Astrocyte of the spinal cord (primary cell): ENCODE measurements at regions not wholly inside any gene's neighbourhood (a gene's known extent, or its start where the extent isn't known, plus 50 kb on each side); places are given as distances from the start of the nearest gene placed in this dataset.

Experiments
- DNase-seq: peaks from one replicate; pipeline ENCODE4 v3.0.0; 2011; ENCODE audit warnings: low read depth, low spot score
- H3K4me3 ChIP-seq: 2 replicates; pipeline ENCODE4 v1.5.1; 2011; ENCODE audit warnings: low read depth, mild to moderate bottlenecking, low read length, moderate library complexity
- in situ Hi-C: cut with HindIII; loops from 2 replicates; pipeline ENCODE4 v1.10.0; 2017; ENCODE audit warnings: low sequenced_read_pairs
- TF ChIP-seq, protein P1 (sequence below): IDR thresholded peaks from 2 replicates; pipeline ENCODE4 v1.5.1; 2012; ENCODE audit warnings: low read depth, mild to moderate bottlenecking, low read length, inconsistent platforms

- in situ Hi-C loops: no loop called here
- peak; percentile 69 for DNase-seq
- H3K4me3 ChIP-seq: no peak overlapping the region
- TF ChIP-seq, protein P1, sequence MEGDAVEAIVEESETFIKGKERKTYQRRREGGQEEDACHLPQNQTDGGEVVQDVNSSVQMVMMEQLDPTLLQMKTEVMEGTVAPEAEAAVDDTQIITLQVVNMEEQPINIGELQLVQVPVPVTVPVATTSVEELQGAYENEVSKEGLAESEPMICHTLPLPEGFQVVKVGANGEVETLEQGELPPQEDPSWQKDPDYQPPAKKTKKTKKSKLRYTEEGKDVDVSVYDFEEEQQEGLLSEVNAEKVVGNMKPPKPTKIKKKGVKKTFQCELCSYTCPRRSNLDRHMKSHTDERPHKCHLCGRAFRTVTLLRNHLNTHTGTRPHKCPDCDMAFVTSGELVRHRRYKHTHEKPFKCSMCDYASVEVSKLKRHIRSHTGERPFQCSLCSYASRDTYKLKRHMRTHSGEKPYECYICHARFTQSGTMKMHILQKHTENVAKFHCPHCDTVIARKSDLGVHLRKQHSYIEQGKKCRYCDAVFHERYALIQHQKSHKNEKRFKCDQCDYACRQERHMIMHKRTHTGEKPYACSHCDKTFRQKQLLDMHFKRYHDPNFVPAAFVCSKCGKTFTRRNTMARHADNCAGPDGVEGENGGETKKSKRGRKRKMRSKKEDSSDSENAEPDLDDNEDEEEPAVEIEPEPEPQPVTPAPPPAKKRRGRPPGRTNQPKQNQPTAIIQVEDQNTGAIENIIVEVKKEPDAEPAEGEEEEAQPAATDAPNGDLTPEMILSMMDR: no peak
Measured at GRCh38 chr10:36023939-36024338, 381.8 kb upstream of the FZD8 start.

GRCh38 chr10:36021096-36021495 is 379.0 kb upstream of the FZD8 start:
- no peak for DNase-seq
- no peak overlapping the region for H3K4me3 ChIP-seq
- TF ChIP-seq, protein P1: no peak
- in situ Hi-C loops: no loop called here

DNA sequence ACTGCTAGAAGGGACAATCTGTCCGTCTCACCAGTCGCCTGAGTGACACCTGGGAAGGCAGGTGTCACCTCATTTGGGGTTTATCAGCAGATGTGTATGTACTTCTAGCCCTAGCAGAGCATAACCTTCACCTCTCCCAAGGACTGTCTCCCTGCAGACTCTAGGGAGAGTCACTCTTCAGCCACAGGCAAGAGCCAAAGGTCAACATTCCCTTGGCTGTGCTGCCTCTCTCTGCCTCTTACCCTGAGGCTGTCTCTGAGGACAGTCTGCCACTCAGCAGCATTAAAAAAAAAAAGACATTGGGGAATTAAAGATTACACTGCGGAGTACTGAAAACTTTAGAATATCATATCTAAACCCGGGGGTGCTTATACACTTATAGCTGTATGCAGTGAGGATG is 377.7 kb upstream of the FZD8 start:
- TF ChIP-seq, protein P1: no peak
- in situ Hi-C loops: no loop called here
- DNase-seq: no peak
- no peak overlapping the region for H3K4me3 ChIP-seq

- in situ Hi-C loops: no loop called here
- DNase-seq: no peak
- TF ChIP-seq, protein P1: no peak
- no peak overlapping the region for H3K4me3 ChIP-seq
Measured at GRCh38 chr10:36018996-36019395, 376.9 kb upstream of the FZD8 start.

DNA sequence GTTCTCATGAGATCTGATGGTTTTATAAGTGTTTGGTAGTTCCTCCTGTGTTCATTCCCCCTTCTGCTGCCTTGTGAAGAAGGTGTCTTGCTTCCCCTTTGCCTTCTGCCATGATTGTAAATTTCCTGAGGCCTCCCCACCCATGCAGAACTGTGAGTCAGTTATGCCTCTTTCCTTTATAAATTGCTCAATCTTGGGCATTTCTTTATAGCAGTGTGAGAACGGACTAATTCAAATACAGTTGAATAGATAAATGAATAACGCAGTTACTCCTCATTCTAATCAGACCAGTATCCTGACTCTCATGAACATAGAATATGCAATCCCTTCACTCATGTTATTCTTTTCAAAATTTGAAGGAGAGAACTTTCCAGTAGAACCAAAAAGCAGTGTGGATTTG is 375.0 kb upstream of the FZD8 start:
- in situ Hi-C loops: no loop called here
- TF ChIP-seq, protein P1: no peak
- DNase-seq: no peak
- H3K4me3 ChIP-seq: no peak overlapping the region

- H3K4me3 ChIP-seq: no peak overlapping the region
- in situ Hi-C loops: no loop called here
- DNase-seq: no peak
- TF ChIP-seq, protein P1: no peak
Measured at GRCh38 chr10:36007369-36007768, 365.3 kb upstream of the FZD8 start.

- TF ChIP-seq, protein P1: no peak
- DNase-seq: no peak
- in situ Hi-C loops: no loop called here
- H3K4me3 ChIP-seq: no peak overlapping the region
Measured at GRCh38 chr10:36003688-36004087, 361.6 kb upstream of the FZD8 start.
